Gastroesophageal sphincter (tissue), 3 donors: ENCODE measurements at regions not wholly inside any gene's neighbourhood (a gene's known extent, or its start where the extent isn't known, plus 50 kb on each side); places are given as distances from the start of the nearest gene placed in this dataset.

ENCODE experiments used
- CTCF ChIP-seq, 4 experiments: fragments of 200-600 bp in 2 of 4; fragments of 450-650 bp in 2 of 4; sonication (generic) in 1 of 4; IDR thresholded peaks; one replicate each; pipeline ENCODE4 v1.5.1; 2017 to 2019; ENCODE audit warnings: antibody characterized with exemption in 4 of 4, mild to moderate bottlenecking in 2 of 4, moderate library complexity in 2 of 4
- EP300 ChIP-seq: sonication (generic); formaldehyde crosslinking; IDR thresholded peaks from one replicate; pipeline ENCODE4 v1.6.1; 2017; ENCODE audit warnings: antibody characterized with exemption, mild to moderate bottlenecking
- POLR2A ChIP-seq, 2 donors: fragments of 450-650 bp; IDR thresholded peaks; one replicate each; pipeline ENCODE4 v1.6.1; 2017; ENCODE audit warnings: antibody characterized with exemption in 2 of 2, mild to moderate bottlenecking in 2 of 2, moderate library complexity in 1 of 2

DNA sequence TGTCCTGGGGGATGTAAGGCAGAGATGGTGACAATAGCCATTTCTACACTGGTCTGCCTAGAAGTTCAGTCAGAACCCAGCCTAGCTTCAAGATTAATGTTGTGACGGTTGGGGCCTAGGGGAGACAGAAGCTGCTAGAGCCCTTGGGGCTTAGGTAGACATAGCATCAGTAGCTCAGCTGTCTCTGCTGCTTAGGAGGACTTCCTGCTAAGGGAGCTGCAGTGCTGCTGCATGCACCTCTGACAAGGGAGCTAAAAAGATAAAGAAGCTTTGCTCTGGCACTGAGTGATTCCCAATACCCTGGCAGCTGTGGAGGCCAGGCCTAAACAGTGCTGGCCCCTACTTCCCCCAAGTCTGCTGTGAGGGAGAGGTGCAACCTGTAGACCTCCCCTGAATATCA, 116.0 kb downstream of the CT47B1 start:
- TF ChIP-seq POLR2A (IDR thresholded peaks at IDR 0.05): no peak
- no peak for TF ChIP-seq CTCF (IDR thresholded peaks at IDR 0.05)
- no peak for TF ChIP-seq EP300
